GM19455 (cell line): ENCODE measurements at regions not wholly inside any gene's neighbourhood (a gene's known extent, or its start where the extent isn't known, plus 50 kb on each side); places are given as distances from the start of the nearest gene placed in this dataset.
"Not testable (repeated sequence)": the region's sequence is repeated elsewhere in the genome, so short reads cannot be mapped to it uniquely, and the experiment has no call there.

Experiments used
- ATAC-seq: cut with Tn5 transposase; IDR thresholded peaks from one replicate; pipeline ENCODE4 v1.9.1; 2021; ENCODE audit not compliant: unreplicated experiment

DNA sequence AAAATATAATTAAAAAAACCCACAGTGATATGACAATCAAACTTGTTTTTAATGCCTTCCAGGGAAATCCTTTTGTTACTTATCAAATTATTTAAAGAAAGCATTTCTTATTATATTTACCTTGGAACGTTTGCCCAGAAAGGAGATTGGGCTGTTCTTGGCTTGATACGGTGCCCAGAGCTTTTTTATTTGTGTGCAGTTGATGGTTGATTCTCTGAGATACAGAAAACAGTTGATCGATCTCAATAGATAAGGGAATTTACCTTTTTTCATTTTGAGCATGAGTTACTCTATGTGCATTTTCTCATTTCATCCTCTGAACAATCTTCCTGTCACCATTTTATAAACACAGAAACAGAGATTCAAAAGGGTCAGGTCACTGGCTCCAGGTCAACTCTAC, 72.5 kb upstream of the NEDD9 start:
- no peak for ATAC-seq

DNA sequence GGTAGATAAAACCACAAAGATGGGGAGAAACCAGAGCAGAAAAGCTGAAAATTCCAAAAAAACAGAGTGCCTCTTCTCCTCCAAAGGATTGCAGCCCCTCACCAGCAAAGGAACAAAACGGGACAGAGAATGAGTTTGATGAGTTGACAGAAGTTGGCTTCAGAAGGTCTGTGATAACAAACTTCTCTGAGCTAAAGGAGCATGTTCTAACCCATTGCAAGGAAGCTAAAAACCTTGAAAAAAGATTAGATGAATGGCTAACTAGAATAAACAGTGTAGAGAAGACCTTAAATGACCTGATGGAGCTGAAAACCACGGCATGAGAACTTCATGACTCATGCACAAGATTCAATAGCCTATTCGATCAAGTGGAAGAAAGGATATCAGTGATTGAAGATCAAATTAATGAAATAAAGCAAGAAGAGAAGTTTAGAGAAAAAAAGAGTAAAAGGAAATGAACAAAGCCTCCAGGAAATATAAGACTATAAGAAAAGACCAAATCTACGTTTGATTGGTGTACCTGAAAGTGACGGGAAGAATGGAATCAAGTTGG, 67.5 kb upstream of the NEDD9 start:
- ATAC-seq, result not testable (repeated sequence)

DNA sequence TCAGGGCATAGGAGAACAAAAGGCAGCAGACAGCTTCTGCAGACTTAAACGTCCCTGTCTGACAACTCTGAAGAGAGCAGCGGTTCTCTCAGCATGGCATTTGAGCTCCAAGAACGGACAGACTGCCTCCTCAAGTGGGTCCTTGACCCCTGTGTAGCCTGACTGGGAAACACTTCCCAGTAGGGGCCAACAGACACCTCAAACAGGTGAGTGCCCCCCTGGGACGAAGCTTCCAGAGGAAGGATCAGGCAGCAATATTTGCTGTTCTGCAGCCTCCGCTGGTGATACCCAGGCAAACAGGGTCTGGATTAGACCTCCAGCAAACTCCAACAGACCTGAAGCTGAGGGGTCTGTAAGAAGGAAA, 66.9 kb upstream of the NEDD9 start:
- not testable (repeated sequence) for ATAC-seq

DNA sequence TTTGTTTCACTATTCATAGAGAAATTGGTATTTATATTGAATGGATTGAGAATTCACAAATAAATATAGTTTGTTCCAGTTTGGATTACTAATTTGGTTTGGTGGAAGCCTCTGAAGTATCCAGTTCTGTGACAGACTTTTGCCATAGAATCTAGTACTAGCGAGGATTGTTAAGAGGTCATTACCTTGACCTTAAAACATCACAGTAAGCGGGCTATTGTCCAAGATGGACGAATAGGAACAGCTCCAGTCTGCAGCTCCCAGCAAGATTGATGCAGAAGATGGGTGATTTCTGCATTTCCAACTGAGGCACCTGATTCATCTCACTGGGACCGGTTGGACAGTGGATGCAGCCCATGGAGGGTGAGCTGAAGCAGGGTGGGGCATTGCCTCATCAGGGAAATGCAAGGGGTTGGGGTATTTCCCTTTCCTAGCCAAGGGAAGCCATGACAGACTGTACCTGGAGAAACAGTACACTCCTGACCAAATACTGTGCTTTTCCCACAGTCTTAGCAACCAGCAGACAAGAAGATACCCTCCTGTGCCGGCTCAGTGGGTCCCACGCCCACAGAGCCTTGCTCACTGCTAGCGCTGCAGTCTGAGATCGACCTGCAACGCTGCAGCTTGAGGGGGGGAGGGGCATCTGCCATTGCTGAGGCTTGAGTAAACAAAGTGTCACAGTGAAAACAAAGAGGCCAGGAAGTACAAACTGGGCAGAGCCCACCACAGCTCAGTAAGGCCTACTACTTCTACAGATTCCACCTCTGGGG, 66.4 kb upstream of the NEDD9 start:
- no peak for ATAC-seq

DNA sequence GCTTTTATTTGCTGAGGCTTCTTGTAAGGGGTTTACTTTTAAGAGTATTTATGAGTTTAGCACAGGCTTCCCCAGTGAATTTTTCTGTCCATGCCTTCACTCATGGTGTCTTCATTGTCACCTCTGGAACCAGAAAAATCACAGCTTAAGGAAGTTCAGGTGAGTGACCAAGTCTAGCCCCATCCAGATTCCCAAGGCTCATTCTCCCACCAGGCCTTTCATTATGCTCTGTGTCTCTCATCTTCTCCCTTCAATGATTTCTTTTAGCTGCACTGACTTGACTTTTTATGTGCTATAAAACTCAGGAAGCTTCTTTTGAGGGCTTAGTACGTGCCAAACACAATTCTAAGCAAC, 64.9 kb upstream of the NEDD9 start:
- ATAC-seq, result no peak

DNA sequence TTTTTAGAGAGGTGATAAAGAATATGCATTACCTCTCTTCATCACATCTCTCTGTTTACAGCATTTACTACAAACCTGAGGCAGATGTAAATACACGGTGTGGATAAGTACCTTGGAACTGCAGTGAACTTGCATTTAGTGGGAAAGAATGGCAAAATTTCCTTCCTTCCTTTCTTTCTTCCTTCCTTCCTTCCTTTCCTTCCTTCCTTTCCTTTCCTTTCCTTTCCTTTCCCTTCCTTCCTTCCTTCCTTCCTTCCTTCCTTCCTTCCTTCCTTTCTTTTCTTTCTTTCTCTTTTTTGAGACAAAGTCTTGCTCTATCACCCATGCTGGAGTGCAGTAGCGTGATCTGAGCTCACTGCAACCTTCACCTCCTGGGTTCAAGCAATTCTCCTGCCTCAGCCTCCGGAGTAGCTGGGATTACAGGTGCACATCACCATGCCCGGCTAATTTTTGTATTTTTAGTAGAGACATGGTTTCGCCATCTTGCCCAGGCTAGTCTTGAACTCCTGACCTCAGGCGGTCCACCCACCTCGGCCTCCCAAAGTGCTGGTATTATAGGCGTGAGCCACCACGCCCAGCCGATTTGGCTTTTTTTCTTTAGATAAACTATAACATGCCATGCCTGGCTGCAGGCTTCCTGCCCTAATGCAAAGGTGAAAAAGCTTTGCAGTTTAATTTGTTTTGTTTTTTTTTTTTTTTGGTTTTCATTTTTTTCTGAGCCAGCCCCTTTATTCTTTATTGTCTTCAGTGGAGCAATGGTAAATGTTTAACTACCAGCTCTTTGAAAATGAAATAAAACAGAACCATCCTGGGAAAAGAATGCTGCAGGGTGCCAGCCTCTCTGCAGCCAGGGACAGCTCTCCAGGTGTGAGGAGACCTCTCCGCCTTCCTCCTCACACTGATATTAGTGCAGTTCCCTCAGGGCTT, 64.2 kb upstream of the NEDD9 start:
- ATAC-seq, result no peak

DNA sequence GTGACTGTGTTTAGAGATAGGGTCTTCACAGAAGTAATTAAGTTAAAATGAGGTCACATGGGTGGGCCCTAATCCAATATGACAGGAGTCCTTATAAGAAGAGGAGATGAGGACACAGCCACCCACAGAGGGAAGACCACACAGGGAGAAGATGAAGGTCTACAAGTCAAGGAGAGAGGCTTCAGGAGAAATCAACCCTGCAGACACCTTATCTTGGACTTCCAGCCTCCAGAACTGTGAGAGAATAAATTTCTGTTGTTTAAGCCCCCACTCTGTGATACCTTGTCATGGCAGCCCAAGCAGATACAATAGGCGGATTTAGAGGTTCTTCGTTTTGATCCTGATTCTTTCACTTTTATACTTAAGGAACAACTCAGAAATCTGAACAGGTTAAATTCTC, 63.5 kb upstream of the NEDD9 start:
- no peak for ATAC-seq

DNA sequence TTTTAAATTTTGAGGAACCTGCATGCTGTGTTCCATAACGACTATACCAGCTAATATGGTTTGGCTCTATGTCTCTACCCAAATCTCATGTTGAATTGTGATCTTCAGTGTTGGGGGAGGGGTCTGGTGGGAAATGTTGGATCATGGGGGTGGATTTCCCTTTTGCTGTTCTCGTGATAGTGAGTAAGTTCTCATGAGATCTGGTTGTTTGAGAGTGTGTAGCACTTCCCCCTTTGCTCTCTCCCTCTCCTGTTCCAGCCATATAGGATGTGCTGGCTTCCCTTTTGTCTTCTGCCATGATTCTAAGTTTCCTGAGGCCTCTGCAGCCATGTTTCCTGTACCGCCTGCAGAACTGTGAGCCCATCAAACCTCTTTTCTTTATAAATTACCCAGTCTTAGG, 61.8 kb upstream of the NEDD9 start:
- ATAC-seq, result no peak

DNA sequence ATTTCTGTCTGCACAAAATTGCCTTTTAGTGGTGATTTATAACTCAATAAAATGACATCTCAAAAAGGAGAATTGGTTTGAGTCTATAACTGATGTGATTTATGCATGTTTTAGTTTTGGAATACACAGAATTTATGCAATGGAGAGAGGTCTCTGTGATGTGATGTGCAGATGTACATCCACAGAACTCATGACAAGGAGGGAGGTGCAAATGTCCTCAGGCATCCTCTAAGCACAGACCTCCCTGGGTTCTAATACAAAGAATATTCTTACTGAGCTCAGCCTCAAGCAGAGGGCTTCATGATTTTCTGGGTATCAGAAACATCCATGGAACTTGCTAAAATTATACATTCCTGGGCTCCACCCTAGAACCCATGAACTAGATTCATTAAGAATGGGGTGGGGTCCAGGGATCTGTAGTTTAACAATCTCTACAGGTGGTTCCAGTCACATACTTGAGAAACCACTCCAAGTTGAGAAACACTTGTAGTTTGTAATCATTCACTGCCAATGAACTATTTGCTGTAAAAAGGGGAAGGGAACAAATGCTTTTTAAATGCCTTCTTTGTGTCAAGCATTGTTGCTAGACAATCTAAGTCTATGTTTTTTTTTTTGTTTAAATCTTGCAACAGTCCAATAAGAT, 60.2 kb upstream of the NEDD9 start:
- ATAC-seq, result no peak

DNA sequence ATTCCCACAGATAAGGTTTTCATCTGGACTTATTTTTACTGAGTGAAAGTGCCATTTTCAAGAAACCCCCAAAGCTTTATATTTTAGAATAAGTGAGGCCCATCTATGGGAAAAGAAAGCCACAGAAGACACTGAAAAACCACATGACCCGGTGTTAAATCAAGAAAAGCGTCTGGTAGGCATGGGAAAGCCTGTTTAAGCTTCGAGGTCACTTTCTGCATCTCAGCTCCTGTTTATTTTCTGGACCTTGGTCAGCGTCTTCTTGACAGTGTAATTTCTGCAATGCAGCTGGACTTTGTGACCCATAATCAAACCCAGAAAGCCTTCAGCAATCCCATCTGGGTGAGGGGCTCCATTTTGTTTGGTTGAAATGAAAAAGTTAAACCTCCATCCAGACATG, 59.6 kb upstream of the NEDD9 start:
- ATAC-seq, result no peak

DNA sequence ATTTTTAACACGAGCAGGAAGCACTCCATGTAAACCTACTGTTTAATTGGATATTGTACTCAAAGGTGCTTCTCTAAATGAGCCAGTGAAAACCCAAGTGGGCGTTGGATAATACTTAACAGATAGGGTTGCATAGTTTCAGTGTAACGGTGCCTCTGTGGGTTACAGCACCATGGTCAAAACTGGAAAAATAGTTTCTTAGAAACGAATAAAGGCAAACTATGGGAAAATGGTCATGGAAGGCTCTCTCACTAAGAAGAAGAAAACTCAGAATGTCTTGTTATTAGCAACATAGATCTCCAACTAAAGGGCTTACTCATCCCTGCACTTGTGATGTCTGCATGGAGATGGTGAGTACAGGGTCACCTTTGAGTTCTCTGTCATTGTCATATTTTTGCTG, 59.1 kb upstream of the NEDD9 start:
- no peak for ATAC-seq

DNA sequence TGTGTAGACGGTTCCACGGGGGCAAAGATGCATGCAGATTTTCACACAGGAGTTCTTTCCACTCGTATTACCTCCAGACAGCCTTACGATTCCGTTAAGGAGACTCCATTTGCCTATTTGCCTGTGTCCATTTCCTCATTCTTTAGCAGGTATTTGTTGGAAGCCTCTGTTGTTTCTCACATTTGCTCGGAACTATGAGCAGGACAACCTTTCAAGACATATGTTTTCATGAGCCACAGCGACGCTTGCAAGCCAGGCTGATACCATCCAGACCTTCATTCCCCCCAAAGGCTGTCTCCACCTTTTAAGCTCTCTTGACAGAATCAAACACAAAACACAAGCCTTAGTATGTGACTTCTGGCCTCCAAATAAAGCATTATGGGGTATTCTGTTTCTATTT, 57.6 kb upstream of the NEDD9 start:
- no peak for ATAC-seq

DNA sequence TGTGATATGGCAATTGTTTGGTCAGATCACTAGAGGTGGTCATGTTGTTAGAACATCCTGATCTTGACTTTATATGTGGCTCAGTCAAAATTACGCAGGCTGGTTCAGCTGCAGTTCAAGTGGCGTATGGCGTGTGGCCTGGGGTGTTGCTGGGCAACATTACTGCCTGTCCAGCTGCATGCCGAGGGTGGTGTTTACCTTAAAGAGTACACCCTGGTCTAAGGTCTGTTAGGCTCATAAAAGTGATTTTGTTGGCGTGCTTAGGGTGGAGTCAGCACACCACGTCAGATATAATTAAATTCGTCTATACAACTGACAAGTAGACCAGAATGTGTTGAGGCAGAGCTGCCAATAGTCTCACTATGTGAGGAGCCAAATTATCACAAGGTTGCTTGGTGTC, 55.6 kb upstream of the NEDD9 start:
- no peak for ATAC-seq

DNA sequence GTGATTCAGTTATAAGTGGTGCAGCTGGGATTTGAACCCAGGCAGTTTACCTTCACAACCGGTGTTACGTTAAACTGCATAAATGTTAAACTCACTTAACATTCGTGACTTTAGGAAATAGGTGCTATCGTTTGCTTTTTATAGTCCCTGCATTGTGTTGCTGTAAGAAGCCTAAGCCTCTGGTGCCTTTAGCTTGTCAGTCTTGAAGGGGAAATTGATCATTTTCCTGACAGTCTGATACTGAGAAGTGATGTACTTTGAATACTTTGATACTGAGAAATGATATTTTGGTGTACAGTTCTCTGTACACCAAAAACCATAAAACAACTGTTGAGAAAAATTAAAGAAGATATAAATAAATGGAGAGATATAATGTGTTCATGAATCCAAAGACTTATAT, 52.5 kb upstream of the NEDD9 start:
- ATAC-seq, result no peak

DNA sequence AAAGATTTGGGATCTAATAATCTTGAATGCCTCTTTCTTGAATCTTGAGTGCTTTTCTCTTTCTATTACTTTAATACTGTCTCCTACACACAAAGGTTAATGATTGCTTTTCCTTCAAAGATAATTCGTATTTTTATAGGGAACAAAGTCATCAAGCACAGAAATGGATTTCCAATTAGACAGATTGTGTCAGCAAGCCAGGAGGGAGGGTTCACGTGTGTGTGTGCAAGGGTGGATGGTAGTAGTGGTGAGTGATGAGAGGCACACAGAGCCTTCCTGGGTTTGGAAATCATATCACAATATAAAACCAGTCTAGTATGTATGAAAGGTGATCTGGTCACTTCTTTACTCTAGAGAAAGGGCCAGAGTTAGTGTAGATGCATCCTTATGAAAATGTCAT, 51.2 kb upstream of the NEDD9 start:
- ATAC-seq, result no peak

DNA sequence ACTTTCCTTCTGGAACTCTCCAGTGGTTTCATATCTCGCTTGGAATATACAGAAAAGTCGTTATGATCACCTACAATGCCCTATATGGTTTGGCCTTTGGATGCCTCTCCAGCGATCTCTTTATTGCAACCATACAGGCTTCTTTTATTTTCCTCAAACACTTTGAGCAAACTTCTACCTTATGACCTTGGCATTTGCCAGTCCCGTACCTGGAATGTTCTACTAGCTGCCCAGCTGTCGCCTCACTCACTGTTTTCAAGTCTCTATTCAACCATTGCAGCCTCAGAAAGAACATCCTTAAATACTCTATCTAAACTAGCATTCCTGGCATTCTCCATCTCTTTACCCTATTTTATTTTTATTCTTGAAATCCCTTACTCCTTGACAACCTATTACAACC, 50.4 kb upstream of the NEDD9 start:
- no peak for ATAC-seq
